A673 (cell line): ENCODE measurements at regions not wholly inside any gene's neighbourhood (a gene's known extent, or its start where the extent isn't known, plus 50 kb on each side); places are given as distances from the start of the nearest gene placed in this dataset.

Source experiments
- CTCF ChIP-seq: fragments of 300-800, 200-600 bp; sonication (generic); conservative IDR thresholded peaks from 2 replicates; pipeline ENCODE4 v1.5.1; 2017; ENCODE audit warnings: low read depth, mild to moderate bottlenecking, antibody characterized with exemption, low read length, moderate library complexity, mixed read lengths
- EZH2 ChIP-seq: fragments of 200-600 bp; sonication (generic); IDR thresholded peaks from 2 replicates; pipeline ENCODE4 v1.6.1; 2017; ENCODE audit warnings: borderline replicate concordance, low read depth, mild to moderate bottlenecking, mixed read lengths, antibody characterized with exemption, low read length; ENCODE audit not compliant: poor library complexity, severe bottlenecking

GRCh38 chr15:91529534-91529933, 324.0 kb upstream of the SLCO3A1 start:
- TF ChIP-seq CTCF = no peak
- TF ChIP-seq EZH2 = no peak
